K562 (cell line): ENCODE measurements at regions not wholly inside any gene's neighbourhood (a gene's known extent, or its start where the extent isn't known, plus 50 kb on each side); places are given as distances from the start of the nearest gene placed in this dataset.

Experiments used
- BHLHE40 ChIP-seq: IDR thresholded peaks from 2 replicates; pipeline ENCODE4 v1.6.1; 2011; ENCODE audit warnings: low read length, improper control_type of control experiment
- PTBP1 ChIP-seq: fragments of 200-400 bp; formaldehyde crosslinking; IDR thresholded peaks from 2 replicates; pipeline ENCODE4 v1.6.1; 2017; ENCODE audit warnings: low read depth, low read length
- SMAD1 ChIP-seq: fragments of 150-350 bp; IDR thresholded peaks from 2 replicates; pipeline ENCODE4 v1.6.1; 2014; ENCODE audit warnings: low read length, low read depth; ENCODE audit not compliant: partially characterized antibody

DNA sequence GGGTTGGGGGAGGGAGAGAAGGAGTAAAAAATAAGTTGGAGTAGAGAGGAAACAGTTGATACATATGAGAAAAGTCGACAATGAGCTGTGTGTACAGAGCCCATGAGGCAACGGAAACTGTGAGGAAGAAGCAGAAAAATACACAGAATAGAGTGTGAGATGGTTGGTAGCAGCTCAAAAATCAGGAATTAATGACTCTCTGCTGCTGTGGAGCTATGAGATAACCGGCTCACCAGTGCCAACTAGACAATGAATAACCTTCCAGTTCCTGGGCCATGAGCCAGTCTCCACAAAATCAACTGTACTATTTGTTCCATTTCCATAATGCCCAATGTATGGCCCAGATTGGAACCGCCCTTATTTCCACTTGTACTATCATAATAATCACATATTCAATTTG is 53.1 kb upstream of the NREP start (continued):
- TF ChIP-seq SMAD1 (no peak), BHLHE40 (no peak), PTBP1 (no peak)
